GM18867 (cell line): ENCODE measurements at regions not wholly inside any gene's neighbourhood (a gene's known extent, or its start where the extent isn't known, plus 50 kb on each side); places are given as distances from the start of the nearest gene placed in this dataset.

ENCODE experiments used
- ATAC-seq: cut with Tn5 transposase; IDR thresholded peaks from one replicate; pipeline ENCODE4 v1.9.1; 2021; ENCODE audit warnings: mild to moderate bottlenecking, moderate library complexity; ENCODE audit not compliant: unreplicated experiment

DNA sequence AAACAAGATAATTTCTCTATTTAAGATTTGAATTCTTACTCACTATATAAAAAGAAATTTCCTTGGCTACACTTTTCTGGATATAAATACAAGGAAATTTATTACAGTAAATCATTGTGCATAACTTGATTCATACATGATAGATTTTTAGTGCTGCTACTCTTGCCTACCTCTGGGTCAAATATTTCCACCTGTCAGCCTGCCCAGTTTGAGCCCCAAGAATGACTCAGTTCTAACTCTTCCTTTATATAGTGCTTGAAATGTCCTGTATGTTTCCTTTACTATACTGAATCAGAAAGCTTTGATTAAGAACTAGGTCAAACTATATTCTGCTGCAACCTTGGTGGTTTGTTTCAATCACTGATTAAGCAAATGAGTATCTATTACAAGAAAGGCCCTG, 147.4 kb upstream of the FTMT start:
- ATAC-seq = no peak

DNA sequence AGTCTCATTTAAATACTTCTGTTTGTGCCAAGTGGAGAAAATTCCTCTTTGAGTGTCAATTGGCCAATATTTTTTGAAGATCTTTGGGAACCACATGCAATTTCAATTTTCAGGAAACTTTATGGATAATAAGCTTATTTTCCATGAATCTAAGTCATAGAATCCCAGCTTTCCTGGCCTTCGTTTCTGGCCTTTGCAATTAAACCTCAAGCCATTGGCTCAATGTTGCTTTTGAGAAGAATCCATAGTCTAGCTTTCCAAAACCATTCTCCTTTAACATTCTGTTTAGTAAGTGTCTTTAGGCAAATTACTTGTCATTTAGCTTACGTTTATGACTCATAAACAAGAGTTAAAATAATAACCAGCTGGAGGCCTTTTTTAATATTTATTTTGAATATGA, 145.0 kb upstream of the FTMT start:
- no peak for ATAC-seq

DNA sequence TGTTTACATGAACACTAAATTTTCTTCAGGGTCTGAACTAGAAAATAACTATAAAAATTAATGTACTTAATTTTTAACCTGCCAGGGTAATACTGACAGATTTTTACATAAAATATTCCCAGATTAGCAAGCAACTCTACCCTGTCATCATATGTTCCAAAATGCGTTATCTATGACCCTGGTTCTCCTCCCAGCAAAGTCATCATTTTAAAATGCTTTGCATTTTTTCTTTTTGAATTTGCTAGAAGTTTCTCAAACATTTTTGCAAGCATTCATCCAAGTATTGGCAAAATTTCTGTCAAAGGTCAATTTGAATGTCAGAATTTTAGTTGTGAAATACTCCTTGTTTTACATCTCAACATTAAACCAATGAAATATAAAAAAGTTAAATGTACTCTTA, 144.5 kb upstream of the FTMT start:
- ATAC-seq = no peak

DNA sequence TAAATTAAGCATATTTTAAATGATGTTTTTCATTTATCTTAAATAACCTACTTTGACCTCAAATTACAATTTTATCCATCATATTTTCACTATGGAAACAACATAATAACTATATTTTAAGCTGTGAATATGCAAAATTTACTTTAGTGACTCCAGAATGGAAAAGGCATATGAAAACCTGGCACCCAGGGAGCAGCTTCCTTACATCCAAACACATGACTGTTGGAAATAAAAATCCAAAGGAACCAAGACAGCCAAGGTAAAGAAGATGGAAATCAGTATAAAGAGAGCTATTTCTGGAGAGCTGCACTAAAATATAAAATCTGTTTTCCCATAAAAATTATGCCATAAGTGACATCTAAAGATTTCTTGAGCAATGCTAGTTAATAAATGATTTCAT, 140.3 kb upstream of the FTMT start:
- ATAC-seq = no peak

DNA sequence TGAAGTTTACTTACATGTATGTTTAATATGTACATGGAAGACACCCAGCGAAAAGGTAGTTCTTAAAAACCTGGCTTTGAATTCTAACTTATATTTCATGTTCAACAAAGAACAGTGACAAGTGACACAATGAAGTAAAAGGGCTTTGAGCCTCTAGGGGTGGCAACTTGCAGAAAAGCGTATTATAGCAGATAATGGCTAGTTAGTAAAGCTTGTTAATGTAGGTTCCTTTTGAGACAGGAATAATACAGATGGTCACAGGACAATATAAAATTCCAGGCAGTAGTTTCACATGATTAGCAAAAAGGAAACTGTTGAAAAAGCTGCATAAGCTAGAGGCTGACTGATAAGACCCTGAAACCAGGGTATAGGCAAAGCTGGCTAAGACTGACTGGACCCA, 132.4 kb upstream of the FTMT start:
- ATAC-seq = no peak

DNA sequence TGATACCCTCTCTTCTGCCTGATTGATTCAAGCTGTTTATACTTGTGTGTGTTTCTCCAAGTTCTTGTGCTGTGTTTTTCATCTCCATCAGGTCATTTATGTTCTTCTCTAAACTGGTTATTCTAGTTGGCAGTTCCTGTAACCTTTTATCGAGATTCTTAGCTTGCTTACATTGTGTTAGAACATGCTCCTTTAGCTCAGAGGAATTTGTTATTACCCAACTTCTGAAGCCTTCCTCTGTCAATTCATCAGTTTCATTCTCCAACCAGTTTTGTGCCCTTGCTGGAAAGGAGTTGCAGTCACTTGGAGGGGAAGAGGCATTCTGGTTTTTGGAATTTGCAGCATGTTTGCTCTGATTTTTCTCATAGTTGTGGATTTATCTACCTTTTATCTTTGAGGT, 126.2 kb upstream of the FTMT start:
- no peak for ATAC-seq

DNA sequence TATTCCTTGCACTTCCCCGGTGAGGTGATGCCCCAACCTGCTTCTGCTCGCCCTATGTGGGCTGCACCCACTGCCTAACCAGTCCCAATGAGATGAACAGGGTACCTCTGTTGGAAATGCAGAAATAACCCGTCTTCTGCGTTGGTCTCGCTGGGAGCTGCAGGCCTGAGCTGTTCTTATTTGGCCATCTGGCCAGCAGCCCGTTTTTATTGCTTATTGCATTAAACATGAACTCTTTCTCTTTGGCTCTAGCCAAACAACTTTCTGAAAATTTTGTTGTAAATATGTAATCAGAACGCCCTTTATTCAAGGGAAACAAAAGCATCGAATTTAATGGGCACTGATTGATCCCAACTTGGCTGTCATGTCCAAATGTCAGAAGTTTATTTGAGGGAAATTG, 124.7 kb upstream of the FTMT start:
- no peak for ATAC-seq

DNA sequence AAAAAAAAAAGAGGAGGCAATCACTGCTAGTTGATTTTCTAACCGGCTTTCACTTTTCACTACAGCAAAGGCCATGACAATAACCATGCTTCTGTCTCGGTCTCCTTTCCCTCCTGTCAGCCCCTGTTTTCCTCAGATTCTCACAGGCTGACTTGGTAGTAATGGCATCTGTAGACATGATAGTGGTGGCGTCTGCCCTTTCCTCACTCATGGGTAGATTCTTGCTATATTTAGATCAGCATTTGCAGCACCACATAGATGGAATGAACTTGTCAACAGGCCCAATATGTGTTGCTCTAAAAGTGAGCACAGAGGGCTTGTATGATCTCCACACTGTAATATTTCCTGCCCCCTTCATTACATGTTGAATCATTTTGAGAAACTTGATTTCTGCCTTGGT, 120.3 kb upstream of the FTMT start:
- no peak for ATAC-seq

DNA sequence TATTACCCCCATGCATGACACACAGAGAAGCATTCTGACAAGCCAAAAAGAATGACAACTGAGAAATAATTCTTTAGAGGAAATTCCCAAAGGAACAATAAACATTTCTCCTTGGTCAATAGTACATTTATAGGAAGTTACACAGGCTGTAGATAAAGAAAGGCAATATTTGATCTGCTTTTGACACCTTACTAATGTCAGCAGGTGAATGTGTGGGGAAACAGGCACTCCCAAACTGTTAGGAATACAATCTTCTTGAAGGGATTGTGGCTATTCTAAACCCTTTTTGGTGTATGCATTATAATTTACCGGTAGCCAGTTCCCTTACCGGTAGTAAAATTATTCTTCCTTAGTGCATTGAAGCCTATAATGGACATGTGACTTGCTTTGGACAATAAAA, 116.1 kb upstream of the FTMT start:
- no peak for ATAC-seq

DNA sequence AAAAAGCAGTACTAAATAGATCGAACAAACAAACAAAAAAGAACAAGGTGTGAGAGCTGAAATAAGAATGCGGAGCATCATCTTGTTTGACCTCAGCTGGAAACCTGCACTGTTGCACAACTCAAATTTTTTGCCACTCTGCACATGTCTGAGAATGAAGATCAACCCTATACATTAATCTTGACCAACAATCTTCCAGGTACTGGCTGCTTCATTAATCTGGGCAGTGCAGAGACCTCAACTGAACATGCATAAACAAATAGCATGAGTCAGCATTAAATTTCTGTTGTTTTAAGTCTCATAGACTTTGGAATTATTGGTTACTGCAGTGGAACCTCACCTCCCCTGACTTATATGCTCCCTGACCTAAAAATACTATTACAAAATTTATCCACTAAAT, 114.6 kb upstream of the FTMT start:
- no peak for ATAC-seq

DNA sequence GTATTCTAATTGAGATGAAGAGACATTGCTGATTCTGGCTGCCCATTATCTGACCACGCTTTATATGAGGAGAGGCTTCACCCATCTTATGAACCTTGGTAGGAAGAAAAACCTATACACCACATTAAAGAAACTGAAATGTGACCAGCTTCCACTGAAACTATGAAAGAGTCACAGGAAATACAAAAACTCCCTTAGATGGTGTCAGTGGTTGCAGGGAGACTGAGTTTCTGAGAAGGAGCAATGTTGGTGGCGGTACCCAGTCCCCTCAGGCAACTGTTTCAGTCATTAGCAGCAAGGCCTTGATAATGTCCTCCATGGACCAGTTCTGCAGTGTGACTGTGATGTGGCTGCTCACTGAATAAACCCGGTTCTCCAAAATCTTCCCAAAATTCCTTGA, 110.5 kb upstream of the FTMT start:
- ATAC-seq = no peak

DNA sequence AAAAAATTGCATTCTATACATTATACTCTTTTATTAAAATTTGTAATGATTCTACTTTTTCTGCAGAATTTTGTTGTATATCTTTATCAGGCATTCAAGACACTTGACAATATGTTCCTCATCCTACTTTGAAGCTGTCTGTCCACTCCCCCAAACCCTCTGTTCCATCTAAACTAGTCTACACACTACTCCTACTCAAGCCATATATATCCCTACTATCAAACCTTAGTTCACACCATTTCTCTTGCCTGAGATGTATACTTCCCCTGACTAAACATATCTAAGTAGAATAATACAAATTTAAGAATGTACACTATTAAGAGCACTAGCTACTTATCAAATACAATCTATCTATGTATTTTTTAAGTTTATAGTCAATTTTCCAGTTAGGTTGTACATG, 107.1 kb upstream of the FTMT start:
- ATAC-seq = no peak

DNA sequence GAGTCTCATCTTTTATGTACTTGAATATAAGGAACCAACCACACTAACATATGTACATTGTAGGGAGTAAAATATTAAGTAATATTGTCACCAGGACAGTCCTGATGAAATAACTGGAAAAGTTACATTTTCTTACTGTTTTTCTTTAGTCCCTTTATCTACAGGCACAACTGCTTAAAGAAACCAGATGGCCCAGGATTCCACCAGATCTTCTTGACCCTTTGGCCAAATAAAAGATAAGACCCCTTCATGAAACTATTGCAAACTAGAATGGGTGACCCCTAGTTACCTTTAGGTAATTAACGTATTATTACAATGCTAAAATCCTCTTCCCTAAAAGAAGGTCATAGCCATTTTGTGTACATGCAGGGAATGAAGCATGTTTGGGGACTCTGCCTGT, 106.3 kb upstream of the FTMT start:
- ATAC-seq = no peak

DNA sequence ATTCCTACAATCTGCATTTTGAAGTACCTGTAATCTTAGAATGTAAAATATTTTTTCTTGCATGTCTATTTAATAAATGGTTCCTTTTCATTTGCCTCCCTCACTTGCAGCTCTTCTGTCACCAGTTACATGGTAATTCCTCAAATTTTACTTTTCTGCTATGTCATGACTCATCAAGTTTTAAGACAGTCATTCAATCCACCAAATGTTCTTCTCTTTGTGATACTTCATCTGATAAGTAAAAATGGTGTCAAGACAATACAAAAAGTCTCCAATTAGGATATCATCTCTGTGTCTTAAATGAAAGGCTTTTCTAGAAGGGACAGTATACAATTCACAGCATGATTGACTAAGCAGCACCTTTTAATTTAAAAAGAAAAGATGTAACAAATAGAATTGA, 104.9 kb upstream of the FTMT start:
- no peak for ATAC-seq

DNA sequence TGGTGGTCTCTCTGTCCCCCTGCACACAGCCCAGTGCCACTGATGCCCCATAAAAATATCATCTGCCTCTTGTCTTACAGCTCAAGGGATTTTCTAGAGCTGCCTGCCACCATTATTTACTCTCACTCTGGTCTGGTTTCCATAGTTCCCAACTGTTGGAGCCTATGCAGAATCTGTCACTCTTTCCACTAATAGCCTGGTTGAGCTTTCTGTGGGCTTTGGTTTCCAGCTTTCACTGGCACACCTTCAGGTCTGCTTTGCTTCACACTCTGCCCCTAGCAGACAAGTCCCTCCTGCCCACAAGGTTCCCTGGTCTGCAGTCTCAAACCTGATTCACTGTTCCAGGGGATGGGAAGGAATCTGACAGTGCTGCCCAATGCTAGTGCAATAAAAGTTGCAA, 103.0 kb upstream of the FTMT start:
- ATAC-seq = no peak

DNA sequence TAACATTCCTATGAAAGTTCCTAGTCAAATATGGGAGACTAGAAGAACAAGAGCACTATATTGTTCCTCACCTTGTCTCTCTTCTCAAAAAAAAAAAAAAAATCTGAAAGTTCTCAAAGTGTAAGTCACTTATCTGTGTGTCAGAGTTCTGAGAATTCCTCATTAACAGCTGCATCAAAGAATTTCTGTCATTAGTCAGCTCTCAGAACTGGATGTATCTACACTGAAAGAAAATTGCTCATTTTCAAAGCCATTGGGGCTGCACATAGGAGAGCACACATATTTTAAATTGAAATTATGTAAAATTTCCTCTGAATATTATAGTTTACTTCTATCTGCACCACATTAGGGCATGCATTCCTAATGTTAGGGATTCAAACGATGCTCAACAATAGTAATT, 99.5 kb upstream of the FTMT start:
- ATAC-seq = no peak

DNA sequence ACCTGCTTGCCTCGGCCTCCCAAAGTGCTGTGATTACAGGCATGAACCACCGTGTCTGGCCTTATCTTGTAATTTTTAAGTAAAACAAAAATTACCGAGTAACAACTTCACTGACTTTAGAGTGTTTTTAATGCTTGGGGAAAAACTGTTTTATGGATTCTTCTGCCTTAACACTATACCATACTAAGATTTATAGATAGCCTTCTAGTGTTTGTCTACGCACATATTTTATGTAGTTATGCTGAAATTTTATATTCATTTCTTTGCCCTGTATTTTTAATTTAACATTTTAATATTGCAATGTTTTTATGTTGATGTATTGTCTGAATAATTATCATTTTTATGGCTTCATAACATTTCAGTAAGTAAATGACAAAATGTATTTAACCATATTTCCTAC, 96.4 kb upstream of the FTMT start:
- ATAC-seq = no peak

DNA sequence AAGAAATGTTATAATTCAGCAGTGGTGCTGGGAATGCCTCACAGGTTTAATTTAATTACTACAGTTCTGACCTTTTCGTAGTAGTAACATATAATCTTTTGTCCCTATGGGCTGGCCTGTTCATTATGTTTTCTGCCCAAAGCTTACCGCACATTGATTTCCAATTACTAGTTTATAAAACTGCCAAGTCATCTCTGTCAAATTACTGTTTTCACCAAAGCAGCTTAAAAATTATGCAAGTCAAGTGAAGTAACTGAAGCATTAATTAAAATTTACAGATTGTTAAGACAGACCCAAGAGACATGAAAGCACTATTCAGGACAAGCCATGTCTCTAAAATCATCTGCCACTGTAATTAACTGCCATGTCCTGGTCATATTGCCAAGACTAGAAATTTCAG, 93.9 kb upstream of the FTMT start:
- ATAC-seq = no peak

DNA sequence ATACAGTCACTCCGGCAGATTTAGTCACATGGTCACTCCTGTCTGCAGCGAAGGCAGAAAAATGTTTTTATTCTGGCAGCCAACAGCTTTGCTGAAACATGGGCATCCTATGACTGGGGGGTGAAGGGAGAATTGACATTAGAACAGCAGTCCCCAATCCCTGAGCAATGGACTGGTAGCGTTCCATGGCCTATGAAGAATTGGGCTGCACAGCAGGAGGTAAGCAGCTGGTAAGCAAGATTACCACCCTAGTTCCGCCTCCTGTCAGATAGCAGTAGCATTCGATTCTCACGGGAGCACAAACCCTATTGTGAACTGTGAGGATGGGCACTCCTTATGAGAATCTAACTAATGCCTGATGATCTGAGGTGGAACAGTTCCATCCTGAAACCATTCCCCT, 93.1 kb upstream of the FTMT start:
- ATAC-seq = no peak

DNA sequence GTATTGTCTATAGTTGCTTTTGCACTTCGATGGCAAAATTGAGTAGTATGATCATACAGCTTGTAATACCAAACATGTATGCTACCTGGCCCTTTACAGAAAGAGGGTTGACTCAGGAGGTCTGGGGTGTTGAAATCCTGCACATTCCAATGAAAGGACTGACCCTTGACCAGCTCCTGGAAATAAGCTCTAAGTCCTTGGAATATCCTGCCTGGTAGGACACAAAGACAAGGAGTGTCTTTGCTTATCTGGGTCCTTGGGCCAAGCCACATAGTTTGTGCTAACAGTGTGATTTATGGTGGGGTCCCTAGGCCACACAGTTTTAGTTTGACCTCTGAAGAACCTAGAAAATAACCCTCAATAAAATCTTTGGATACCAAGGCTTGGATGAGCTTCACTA, 89.3 kb upstream of the FTMT start:
- no peak for ATAC-seq

DNA sequence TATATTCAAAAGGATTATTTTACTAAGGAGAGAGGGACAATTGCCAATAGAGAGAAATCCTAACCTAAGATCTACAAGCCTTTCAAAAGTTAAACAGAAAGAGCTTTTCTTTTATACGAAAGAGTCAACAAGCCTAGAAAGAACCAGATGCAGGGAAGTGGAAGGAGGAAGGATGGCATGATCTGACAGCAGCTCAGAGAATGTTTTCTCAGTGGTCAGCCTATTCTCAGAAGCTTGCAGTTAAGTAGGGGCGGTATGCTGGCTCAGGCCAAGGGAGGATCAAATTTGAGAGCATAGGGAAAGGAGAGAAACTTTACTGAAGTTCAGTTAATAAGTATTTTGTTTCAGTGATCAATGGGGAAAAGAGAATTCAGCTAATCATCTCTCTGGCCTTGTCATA, 88.0 kb upstream of the FTMT start:
- ATAC-seq = no peak

DNA sequence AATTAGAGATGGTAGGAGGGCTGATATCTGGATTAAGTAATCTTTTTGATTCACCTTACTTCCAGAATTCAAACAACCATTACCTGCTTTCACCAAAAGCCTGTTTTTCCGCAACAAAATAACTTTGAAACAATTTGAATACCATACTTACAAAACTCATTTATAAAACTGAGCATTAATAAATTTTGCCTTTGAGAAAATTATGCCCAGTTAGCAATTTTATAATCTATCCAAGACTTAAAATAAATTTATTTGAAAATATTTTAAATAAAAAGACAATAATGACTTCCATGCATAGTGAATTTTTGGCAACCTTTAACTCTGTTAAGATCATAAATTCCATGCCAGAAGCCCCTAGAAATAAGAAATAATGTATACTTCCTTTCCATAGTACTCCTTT, 71.3 kb upstream of the FTMT start:
- no peak for ATAC-seq

DNA sequence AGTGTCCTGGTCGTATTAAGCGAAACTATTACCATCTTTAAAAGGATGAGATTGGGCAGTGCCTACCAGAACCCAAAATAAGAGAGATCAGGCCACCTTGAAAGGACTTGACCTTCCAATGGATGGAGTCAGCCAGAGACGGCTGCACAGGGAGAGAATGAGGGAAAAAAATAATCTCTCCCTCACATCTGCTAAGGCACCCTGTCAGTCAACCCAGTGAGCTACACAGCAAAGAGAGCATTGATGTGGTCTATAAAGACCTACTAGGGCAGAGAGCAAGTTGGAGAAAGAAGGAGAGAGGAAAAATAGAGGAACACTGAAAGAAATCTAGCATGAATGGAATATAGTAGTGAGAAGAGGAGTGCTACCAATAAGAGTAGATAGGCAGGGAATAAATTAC, 68.0 kb upstream of the FTMT start:
- no peak for ATAC-seq

DNA sequence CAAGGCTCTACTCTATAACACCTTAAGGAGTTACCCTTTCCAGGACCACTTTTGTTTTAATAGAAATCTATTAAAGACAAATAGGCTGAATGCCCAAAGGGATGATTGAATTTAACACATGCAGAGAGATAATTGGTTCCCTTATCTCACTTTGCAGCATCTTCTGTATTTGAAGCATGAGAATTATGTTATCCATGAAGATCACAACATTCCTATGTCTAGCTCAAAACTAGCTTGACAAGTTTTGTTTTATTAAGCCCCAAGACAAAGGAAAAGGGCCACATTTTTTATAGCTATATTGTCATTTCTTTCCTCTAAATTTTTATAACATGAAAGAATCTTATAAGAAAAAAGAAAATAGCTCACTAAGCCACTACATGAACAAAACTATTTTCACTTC, 57.9 kb upstream of the FTMT start:
- ATAC-seq = no peak
